ENCODE measurements at regions not wholly inside any gene's neighbourhood (a gene's known extent, or its start where the extent isn't known, plus 50 kb on each side); places are given as distances from the start of the nearest gene placed in this dataset.

DNA sequence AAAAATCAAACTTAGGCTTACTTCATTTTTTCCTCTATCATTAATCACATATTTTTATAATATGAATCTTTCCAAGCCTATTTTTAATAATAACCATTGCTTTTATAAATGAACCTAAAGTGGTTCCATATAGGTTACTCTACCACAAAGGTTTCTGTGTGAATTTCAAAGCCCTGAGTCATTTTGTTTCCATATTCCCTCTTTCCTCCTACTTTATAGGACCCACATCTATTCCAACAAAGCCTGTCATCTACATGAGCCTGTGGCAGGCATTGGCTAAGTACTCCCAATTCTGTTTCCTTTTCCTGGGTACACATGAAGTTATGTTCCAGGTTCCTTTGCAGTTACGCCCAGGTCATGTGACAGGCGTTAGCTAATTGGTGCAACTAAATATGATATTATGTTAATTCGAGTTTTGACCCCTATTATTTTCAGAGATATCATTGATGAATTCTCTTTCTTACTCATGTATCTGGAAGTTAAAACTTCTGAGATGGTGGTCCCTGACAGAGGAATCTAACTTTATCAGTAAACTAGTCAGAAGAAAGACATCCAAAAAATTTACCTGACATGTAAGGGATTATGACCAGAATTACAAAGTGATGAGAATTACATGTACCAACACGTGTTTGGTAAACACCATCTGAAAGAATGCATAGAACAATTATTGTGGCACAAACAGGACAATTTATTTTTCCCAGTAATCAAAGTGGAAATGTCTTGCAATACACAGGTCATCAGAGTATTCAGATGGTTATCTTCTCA lies 1264.0 kb upstream of the CNTN5 start:
- TF ChIP-seq, protein P1, sequence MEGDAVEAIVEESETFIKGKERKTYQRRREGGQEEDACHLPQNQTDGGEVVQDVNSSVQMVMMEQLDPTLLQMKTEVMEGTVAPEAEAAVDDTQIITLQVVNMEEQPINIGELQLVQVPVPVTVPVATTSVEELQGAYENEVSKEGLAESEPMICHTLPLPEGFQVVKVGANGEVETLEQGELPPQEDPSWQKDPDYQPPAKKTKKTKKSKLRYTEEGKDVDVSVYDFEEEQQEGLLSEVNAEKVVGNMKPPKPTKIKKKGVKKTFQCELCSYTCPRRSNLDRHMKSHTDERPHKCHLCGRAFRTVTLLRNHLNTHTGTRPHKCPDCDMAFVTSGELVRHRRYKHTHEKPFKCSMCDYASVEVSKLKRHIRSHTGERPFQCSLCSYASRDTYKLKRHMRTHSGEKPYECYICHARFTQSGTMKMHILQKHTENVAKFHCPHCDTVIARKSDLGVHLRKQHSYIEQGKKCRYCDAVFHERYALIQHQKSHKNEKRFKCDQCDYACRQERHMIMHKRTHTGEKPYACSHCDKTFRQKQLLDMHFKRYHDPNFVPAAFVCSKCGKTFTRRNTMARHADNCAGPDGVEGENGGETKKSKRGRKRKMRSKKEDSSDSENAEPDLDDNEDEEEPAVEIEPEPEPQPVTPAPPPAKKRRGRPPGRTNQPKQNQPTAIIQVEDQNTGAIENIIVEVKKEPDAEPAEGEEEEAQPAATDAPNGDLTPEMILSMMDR (IDR thresholded peaks at IDR 0.05; ENCODE audit: low read depth, low read length) = no peak
- TF ChIP-seq EZH2phosphoT487 (IDR thresholded peaks at IDR 0.05; ENCODE audit: low read depth) = no peak
- no peak overlapping the region for H3K9ac ChIP-seq (ENCODE audit: low read length)

DNA sequence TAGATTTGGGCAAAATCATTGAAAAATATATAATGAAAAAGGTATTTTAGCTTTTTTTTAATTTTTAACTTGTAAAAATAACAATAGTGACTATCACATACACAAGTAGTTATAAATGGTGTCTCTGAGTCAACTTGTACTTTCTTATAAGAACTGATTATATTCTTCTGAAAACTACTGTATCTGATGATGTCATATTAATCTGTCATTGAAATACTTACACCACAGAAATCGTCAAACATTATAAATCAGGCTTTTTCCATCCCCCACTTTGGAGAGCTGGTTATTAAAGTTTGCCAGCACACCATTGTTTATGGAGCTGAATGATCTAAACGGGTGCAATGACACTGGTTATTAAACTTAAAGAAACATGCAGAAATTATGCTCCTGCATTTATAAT lies 1259.6 kb upstream of the CNTN5 start:
- no peak overlapping the region for H3K27ac ChIP-seq (ENCODE audit: low read length)
- no peaks in the 10 kb centered on the region for H3K27me3 ChIP-seq (ENCODE audit: low read depth, low read length)
- H2AFZ ChIP-seq (ENCODE audit: low read depth, low read length) = no peak overlapping the region
- no peaks in the 10 kb centered on the region for H3K79me2 ChIP-seq (ENCODE audit: low read length)
- no peaks in the 10 kb centered on the region for H3K36me3 ChIP-seq (replicated peaks; ENCODE audit: low read depth, low read length)
- H4K20me1 ChIP-seq (ENCODE audit: insufficient read depth, low read length) = no peaks in the 10 kb centered on the region
- H3K4me3 ChIP-seq (ENCODE audit: low read length) = no peak overlapping the region
- H3K9ac ChIP-seq (ENCODE audit: low read length) = no peak overlapping the region
- no peak overlapping the region for H3K4me2 ChIP-seq (ENCODE audit: low read length)
- no peaks in the 10 kb centered on the region for H3K9me3 ChIP-seq (ENCODE audit: insufficient read depth, low read length)
- TF ChIP-seq, protein P1 (IDR thresholded peaks at IDR 0.05; ENCODE audit: low read depth, low read length) = no peak
- no peak for TF ChIP-seq EZH2phosphoT487 (IDR thresholded peaks at IDR 0.05; ENCODE audit: low read depth)
- no peaks in the 10 kb centered on the region for H3K4me1 ChIP-seq (ENCODE audit: low read length)

More for the DNA sequence above, 1264.0 kb upstream of the CNTN5 start:
- H3K27me3 ChIP-seq (ENCODE audit: low read depth, low read length) = no peaks in the 10 kb centered on the region
- H3K9me3 ChIP-seq (ENCODE audit: insufficient read depth, low read length) = no peaks in the 10 kb centered on the region
- H3K4me2 ChIP-seq (ENCODE audit: low read length) = no peak overlapping the region
- no peaks in the 10 kb centered on the region for H4K20me1 ChIP-seq (ENCODE audit: insufficient read depth, low read length)
- H3K36me3 ChIP-seq (replicated peaks; ENCODE audit: low read depth, low read length) = no peaks in the 10 kb centered on the region
- H3K4me3 ChIP-seq (ENCODE audit: low read length) = no peak overlapping the region
- no peak overlapping the region for H2AFZ ChIP-seq (ENCODE audit: low read depth, low read length)
- H3K79me2 ChIP-seq (ENCODE audit: low read length) = no peaks in the 10 kb centered on the region
- H3K27ac ChIP-seq (ENCODE audit: low read length) = no peak overlapping the region
- H3K4me1 ChIP-seq (ENCODE audit: low read length) = no peaks in the 10 kb centered on the region

DNA sequence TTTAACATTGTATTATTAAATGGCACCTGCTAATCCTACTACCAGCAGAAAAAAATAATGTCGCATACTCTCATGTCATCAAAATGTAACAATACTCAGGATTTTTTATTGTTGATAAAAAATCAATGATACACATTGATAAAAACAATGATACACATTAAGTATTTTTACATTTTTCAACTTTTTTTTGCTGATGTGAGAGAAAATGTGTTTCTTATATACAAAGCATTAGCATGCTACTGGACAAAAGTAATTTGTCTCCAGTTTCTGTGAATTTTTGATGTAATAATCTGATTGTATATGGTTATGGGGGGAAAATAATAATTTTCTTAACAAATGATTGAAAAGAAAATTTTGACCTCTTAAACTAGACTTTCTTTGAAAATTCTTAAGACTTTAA lies 1256.6 kb upstream of the CNTN5 start:
- no peak overlapping the region for H2AFZ ChIP-seq (ENCODE audit: low read depth, low read length)
- H3K4me2 ChIP-seq (ENCODE audit: low read length) = no peak overlapping the region
- H3K4me3 ChIP-seq (ENCODE audit: low read length) = no peak overlapping the region
- no peaks in the 10 kb centered on the region for H3K79me2 ChIP-seq (ENCODE audit: low read length)
- no peaks in the 10 kb centered on the region for H3K9me3 ChIP-seq (ENCODE audit: insufficient read depth, low read length)
- no peak overlapping the region for H3K9ac ChIP-seq (ENCODE audit: low read length)
- no peaks in the 10 kb centered on the region for H3K4me1 ChIP-seq (ENCODE audit: low read length)
- no peaks in the 10 kb centered on the region for H3K27me3 ChIP-seq (ENCODE audit: low read depth, low read length)
- TF ChIP-seq, protein P1 (IDR thresholded peaks at IDR 0.05; ENCODE audit: low read depth, low read length) = no peak
- no peak for TF ChIP-seq EZH2phosphoT487 (IDR thresholded peaks at IDR 0.05; ENCODE audit: low read depth)
- no peak overlapping the region for H3K27ac ChIP-seq (ENCODE audit: low read length)
- H3K36me3 ChIP-seq (replicated peaks; ENCODE audit: low read depth, low read length) = no peaks in the 10 kb centered on the region
- no peaks in the 10 kb centered on the region for H4K20me1 ChIP-seq (ENCODE audit: insufficient read depth, low read length)

DNA sequence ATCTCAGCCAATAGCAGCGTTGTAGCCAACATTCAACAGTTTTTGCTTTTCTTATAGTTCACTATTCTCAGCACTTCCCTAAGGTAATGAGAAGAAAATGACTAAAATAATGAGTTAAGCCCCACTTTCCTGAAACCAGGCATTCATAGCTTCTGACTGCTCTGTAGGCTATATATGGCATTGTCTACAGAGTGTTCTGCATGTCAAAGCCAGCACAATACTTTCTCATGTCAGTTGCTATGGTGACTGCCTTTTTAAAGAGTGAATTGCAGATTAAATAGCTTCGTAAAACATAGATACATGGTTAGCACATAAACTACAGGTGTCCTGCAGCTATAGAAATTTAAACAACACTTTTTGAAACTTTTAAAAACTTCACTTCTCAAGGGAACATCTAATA lies 1256.1 kb upstream of the CNTN5 start:
- TF ChIP-seq, protein P1 (IDR thresholded peaks at IDR 0.05; ENCODE audit: low read depth, low read length) = no peak
- no peak for TF ChIP-seq EZH2phosphoT487 (IDR thresholded peaks at IDR 0.05; ENCODE audit: low read depth)

More for the DNA sequence above, 1256.1 kb upstream of the CNTN5 start:
- no peak overlapping the region for H2AFZ ChIP-seq (ENCODE audit: low read depth, low read length)
- H3K79me2 ChIP-seq (ENCODE audit: low read length) = no peaks in the 10 kb centered on the region
- H3K4me1 ChIP-seq (ENCODE audit: low read length) = no peaks in the 10 kb centered on the region
- no peaks in the 10 kb centered on the region for H3K27me3 ChIP-seq (ENCODE audit: low read depth, low read length)
- no peak overlapping the region for H3K27ac ChIP-seq (ENCODE audit: low read length)
- no peak overlapping the region for H3K4me2 ChIP-seq (ENCODE audit: low read length)
- H3K9ac ChIP-seq (ENCODE audit: low read length) = no peak overlapping the region
- H3K36me3 ChIP-seq (replicated peaks; ENCODE audit: low read depth, low read length) = no peaks in the 10 kb centered on the region
- no peak overlapping the region for H3K4me3 ChIP-seq (ENCODE audit: low read length)
- no peaks in the 10 kb centered on the region for H3K9me3 ChIP-seq (ENCODE audit: insufficient read depth, low read length)
- no peaks in the 10 kb centered on the region for H4K20me1 ChIP-seq (ENCODE audit: insufficient read depth, low read length)

Data from OCI-LY3 (cell line).